Brain microvascular endothelial cell (primary cell): ENCODE measurements at regions not wholly inside any gene's neighbourhood (a gene's known extent, or its start where the extent isn't known, plus 50 kb on each side); places are given as distances from the start of the nearest gene placed in this dataset.
"Not testable (repeated sequence)": the region's sequence is repeated elsewhere in the genome, so short reads cannot be mapped to it uniquely, and the experiment has no call there.

Source experiments
- DNase-seq: peaks from one replicate; pipeline ENCODE4 v3.0.0-alpha.2; 2020
- H3K27ac ChIP-seq: fragments of 250-450 bp; sonication (Bioruptor Pico); 2 replicates; pipeline ENCODE4 v1.5.1; 2020; ENCODE audit warnings: mild to moderate bottlenecking, moderate library complexity
- H3K27me3 ChIP-seq: fragments of 250-450 bp; sonication (Bioruptor Pico); replicated peaks from 2 replicates; pipeline ENCODE4 v1.5.1; 2020; ENCODE audit warnings: mild to moderate bottlenecking
- H3K36me3 ChIP-seq: fragments of 250-450 bp; sonication (Bioruptor Pico); replicated peaks from 2 replicates; pipeline ENCODE4 v1.5.1; 2020; ENCODE audit warnings: mild to moderate bottlenecking
- H3K4me3 ChIP-seq: 2 replicates; pipeline ENCODE4 v1.5.1; 2011; ENCODE audit warnings: low read depth, mild to moderate bottlenecking, control low read depth, low read length, moderate library complexity
- CTCF ChIP-seq: IDR thresholded peaks from 2 replicates; pipeline ENCODE4 v1.5.1; 2011; ENCODE audit warnings: low read depth, mild to moderate bottlenecking, moderate library complexity, low read length, control low read depth, inconsistent platforms; ENCODE audit errors: missing control alignments
- in situ Hi-C: cut with HindIII; loops from 2 replicates; pipeline ENCODE4 v1.10.0; 2017; ENCODE audit warnings: low sequenced_read_pairs, low pct_ligation_motif_present

GRCh38 chr10:36533316-36533715 is 592.1 kb upstream of the ANKRD30A start:
- TF ChIP-seq CTCF: no peak
- H3K4me3 ChIP-seq: no peak overlapping the region
- H3K36me3 ChIP-seq: no peaks in the 10 kb centered on the region
- H3K27me3 ChIP-seq: no peaks in the 10 kb centered on the region
- DNase-seq: no peak
- in situ Hi-C loops: no loop called here
- H3K27ac ChIP-seq: no peak overlapping the region

- Histone ChIP-seq H3K4me3 (no peak overlapping the region), H3K27me3 (no peaks in the 10 kb centered on the region), H3K36me3 (no peaks in the 10 kb centered on the region), H3K27ac (no peak overlapping the region)
- TF ChIP-seq CTCF: no peak
- in situ Hi-C loops: no loop called here
- DNase-seq: no peak
These were observed 593.8 kb upstream of the ANKRD30A start for GRCh38 chr10:36531621-36532020.

GRCh38 chr10:36526033-36526432 is 599.4 kb upstream of the ANKRD30A start:
- in situ Hi-C loops: no loop called here
- Histone ChIP-seq H3K27me3 (no peaks in the 10 kb centered on the region), H3K27ac (no peak overlapping the region), H3K4me3 (no peak overlapping the region), H3K36me3 (no peaks in the 10 kb centered on the region)
- no peak for TF ChIP-seq CTCF
- DNase-seq: no peak

- H3K36me3 ChIP-seq, H3K27me3 ChIP-seq, DNase-seq, H3K4me3 ChIP-seq, in situ Hi-C loops, H3K27ac ChIP-seq: not testable (repeated sequence)
These were observed 601.3 kb upstream of the ANKRD30A start for GRCh38 chr10:36524126-36524525.

GRCh38 chr10:36519909-36520308 is 605.5 kb upstream of the ANKRD30A start:
- in situ Hi-C loops: no loop called here

GRCh38 chr10:36516281-36516680 is 609.1 kb upstream of the ANKRD30A start:
- no peak overlapping the region for H3K4me3 ChIP-seq
- H3K36me3 ChIP-seq: no peaks in the 10 kb centered on the region
- DNase-seq: no peak
- in situ Hi-C loops: no loop called here
- no peak overlapping the region for H3K27ac ChIP-seq
- no peaks in the 10 kb centered on the region for H3K27me3 ChIP-seq
- no peak for TF ChIP-seq CTCF

More at GRCh38 chr10:36519909-36520308, 605.5 kb upstream of the ANKRD30A start:
- TF ChIP-seq CTCF: no peak
- no peak overlapping the region for H3K27ac ChIP-seq
- no peaks in the 10 kb centered on the region for H3K27me3 ChIP-seq
- no peak for DNase-seq
- H3K4me3 ChIP-seq: no peak overlapping the region
- no peaks in the 10 kb centered on the region for H3K36me3 ChIP-seq
